Kidney (tissue), 13 donors: ENCODE measurements at regions not wholly inside any gene's neighbourhood (a gene's known extent, or its start where the extent isn't known, plus 50 kb on each side); places are given as distances from the start of the nearest gene placed in this dataset.

Source experiments
- DNase-seq, 5 donors: peaks; one replicate each; pipeline ENCODE4 v3.0.0-alpha.2; 2013 to 2020
- FAIRE-seq: peaks from 2 replicates; lab custom pipeline; 2012; peaks lifted over from hg19 to GRCh38; lab: Jason Lieb, UNC
- H3K27ac ChIP-seq, 2 donors: one replicate each; pipeline ENCODE4 v1.7.0; 2013; ENCODE audit warnings: low read depth in 2 of 2, low read length in 2 of 2, inconsistent platforms in 1 of 2
- H3K27me3 ChIP-seq: one replicate; pipeline ENCODE4 v1.7.1; 2013; ENCODE audit warnings: low read length, inconsistent platforms; ENCODE audit not compliant: control insufficient read depth, insufficient read depth
- H3K36me3 ChIP-seq, 3 donors: one replicate each; pipeline versions ENCODE4 v1.7.0 to v1.7.1; 2013; ENCODE audit warnings: low read length in 3 of 3, control low read depth in 1 of 3, inconsistent platforms in 1 of 3; ENCODE audit not compliant: insufficient read depth in 3 of 3, control insufficient read depth in 2 of 3
- H3K4me1 ChIP-seq, 3 donors: one replicate each; pipeline versions ENCODE4 v1.7.0 to v1.7.1; 2013; ENCODE audit warnings: low read length in 3 of 3, inconsistent platforms in 1 of 3, low read depth in 1 of 3; ENCODE audit not compliant: control insufficient read depth in 2 of 3, insufficient read depth in 2 of 3
- H3K4me3 ChIP-seq, 3 donors: one replicate each; pipeline versions ENCODE4 v1.7.0 to v1.8.1; 2013; ENCODE audit warnings: low read length in 3 of 3, control low read depth in 1 of 3, inconsistent platforms in 1 of 3
- H3K9ac ChIP-seq, 3 donors: one replicate each; pipeline versions ENCODE4 v1.7.0 to v1.7.1; 2013; ENCODE audit warnings: low read length in 3 of 3, control low read depth in 1 of 3, inconsistent platforms in 1 of 3
- H3K9me3 ChIP-seq, 3 donors: one replicate each; pipeline versions ENCODE4 v1.7.0 to v1.7.1; 2013; ENCODE audit warnings: low read length in 3 of 3, control low read depth in 1 of 3, inconsistent platforms in 1 of 3; ENCODE audit not compliant: control insufficient read depth in 2 of 3, insufficient read depth in 1 of 3
- intact Hi-C: fragments of 100-400 bp; cut with DNase I; formaldehyde crosslinking; loops from one replicate; pipeline ENCODE4 v1.11.1; 2022
- TF ChIP-seq, protein P1 (sequence below): IDR thresholded peaks from 3 replicates; pipeline ENCODE4 v1.5.1; 2012; ENCODE audit warnings: mild to moderate bottlenecking, moderate library complexity, borderline replicate concordance; ENCODE audit not compliant: insufficient read depth; ENCODE audit errors: extremely low read depth
- donor health status: control.
- donor health status: control.
- donor health status: control.
- donor health status: control.
- donor health status: control.
- donor health status: DM: yes; HTN: yes; CAD: no.
- donor health status: Normal renal cell carcinoma (clear cell type).

DNA sequence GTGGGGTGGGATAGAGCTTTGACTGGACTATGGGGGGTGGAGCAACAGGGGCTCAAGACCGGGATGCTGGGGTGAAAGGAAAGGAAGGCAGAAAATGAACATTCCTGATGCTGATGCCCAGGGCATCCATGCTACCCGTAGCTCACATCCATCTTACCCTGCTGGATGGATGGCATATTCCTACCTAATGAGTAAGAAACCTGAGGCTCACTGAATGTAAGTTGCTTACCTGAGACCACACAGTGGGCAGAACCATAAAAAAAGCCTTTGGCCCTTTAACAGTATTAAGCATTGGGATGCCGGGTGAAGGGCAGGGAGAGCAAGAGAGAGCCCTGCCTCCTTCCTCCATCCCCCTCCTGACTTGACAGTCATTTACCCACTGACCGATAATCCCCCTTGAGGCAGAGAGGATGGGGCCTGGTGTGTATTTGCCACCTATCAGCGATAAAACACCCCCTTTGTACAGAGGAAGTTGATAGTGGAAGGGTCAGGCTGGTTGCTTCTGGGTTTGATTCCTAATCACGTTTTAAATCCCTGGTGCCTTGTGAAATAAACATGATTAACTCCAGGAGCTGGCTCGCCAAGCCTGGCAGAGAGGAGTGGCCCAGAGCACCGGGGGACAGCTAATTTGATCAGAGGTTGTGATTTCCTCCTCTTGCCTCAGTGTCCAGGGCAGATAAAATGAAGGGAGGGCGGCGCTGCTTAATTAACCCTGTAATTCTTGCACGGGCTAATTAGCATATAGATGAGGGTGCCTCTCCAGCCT lies 105.9 kb upstream of the HS6ST1 start:
- Histone ChIP-seq H3K27me3 (no peaks in the 10 kb centered on the region), H3K9ac (no peak overlapping the region), H3K9me3 (peaks cover 0 to 4% (median 0%) of the 10 kb centered on the region in 3 donors), H3K27ac (no peak overlapping the region), H3K4me3 (no peak overlapping the region), H3K4me1 (peaks cover 0 to 3% (median 0%) of the 10 kb centered on the region in 3 donors), H3K36me3 (no peaks in the 10 kb centered on the region)
- intact Hi-C loops: no loop called here
- DNase-seq: peak in 3 of 5 donors; percentile 21 to 64 (median 50)
- no peak for FAIRE-seq
- TF ChIP-seq, protein P1, sequence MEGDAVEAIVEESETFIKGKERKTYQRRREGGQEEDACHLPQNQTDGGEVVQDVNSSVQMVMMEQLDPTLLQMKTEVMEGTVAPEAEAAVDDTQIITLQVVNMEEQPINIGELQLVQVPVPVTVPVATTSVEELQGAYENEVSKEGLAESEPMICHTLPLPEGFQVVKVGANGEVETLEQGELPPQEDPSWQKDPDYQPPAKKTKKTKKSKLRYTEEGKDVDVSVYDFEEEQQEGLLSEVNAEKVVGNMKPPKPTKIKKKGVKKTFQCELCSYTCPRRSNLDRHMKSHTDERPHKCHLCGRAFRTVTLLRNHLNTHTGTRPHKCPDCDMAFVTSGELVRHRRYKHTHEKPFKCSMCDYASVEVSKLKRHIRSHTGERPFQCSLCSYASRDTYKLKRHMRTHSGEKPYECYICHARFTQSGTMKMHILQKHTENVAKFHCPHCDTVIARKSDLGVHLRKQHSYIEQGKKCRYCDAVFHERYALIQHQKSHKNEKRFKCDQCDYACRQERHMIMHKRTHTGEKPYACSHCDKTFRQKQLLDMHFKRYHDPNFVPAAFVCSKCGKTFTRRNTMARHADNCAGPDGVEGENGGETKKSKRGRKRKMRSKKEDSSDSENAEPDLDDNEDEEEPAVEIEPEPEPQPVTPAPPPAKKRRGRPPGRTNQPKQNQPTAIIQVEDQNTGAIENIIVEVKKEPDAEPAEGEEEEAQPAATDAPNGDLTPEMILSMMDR: no peak

DNA sequence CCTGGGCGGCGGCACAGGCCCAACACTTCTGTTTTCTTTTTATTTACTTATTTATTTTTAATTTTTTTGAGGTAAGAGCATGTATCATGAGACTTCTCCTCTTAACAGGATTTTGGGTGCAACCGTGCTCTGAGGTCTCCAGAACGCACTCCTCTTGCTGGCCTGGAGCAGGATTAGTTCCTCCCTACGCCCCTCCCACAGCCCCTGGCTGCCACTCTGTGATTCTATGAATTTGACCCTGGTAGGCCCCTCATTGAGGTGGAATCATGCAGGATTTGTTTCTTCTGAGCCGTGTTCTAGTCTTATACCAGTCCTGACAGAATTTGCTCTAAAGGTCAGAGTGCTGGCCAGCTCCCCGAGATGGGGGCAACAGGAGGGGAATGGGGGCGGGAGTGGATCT lies 106.5 kb upstream of the HS6ST1 start:
- Histone ChIP-seq H3K4me3 (no peak overlapping the region), H3K27ac (no peak overlapping the region), H3K36me3 (no peaks in the 10 kb centered on the region), H3K9ac (no peak overlapping the region), H3K9me3 (peaks cover 0 to 7% (median 0%) of the 10 kb centered on the region in 3 donors), H3K4me1 (peaks cover 0 to 3% (median 0%) of the 10 kb centered on the region in 3 donors), H3K27me3 (no peaks in the 10 kb centered on the region)
- intact Hi-C loops: no loop called here
- FAIRE-seq (no peak), DNase-seq (peak in 2 of 5 donors; percentile 11 to 36)
- TF ChIP-seq, protein P1: no peak

DNA sequence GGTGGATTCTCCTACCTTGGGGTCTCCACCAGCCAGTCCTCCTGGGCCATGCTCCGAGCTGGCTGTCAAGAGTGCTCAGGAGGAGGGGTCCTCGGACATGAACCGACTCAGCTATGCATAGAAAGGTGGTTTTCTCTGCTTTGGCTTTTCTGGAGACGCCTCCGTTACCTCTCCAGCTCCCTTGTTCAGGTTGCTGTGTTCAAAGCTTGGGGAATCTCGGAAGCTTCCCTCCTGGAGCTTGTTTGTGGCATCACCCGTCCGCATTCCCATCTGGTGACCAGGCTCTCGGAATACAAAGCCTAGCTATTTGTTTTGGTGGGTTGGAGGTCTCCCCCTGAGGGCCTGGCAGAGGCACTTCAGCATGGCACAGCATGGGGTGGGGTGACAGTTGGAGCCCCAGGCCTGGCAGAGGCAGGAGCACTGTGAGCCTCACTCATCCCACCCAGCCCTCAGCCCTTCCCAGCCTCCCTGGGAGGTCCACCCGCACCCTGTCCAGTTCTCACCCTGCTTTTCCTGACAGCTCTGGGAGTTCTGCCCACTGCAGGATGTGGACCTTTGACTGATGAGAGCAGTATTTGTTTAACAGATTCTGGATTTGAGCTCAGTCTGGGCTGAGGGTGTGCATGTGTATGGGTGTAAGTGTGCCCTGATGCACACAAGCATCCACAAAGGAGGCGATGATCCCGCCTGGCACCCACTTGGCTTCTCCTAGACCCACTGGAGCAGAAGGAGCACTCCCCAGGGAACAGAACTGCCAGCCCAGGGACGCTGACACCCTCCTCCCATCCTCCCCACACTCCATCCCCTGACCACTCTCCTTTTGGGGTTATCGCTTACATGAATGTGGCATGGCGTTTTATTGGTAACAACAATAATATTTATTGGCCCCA lies 107.3 kb upstream of the HS6ST1 start:
- H3K4me1 ChIP-seq: peaks cover 0 to 3% (median 0%) of the 10 kb centered on the region in 3 donors
- H3K9me3 ChIP-seq: peaks cover 0 to 7% (median 0%) of the 10 kb centered on the region in 3 donors
- H3K36me3 ChIP-seq: no peaks in the 10 kb centered on the region
- DNase-seq (peak in 3 of 5 donors; percentile 9 to 61 (median 46)), FAIRE-seq (no peak)
- H3K27me3 ChIP-seq: no peaks in the 10 kb centered on the region
- H3K9ac ChIP-seq: no peak overlapping the region
- H3K27ac ChIP-seq: no peak overlapping the region
- TF ChIP-seq, protein P1: no peak
- H3K4me3 ChIP-seq: no peak overlapping the region
- intact Hi-C loops: no loop called here
